Body of pancreas (tissue), 4 donors: ENCODE measurements at regions not wholly inside any gene's neighbourhood (a gene's known extent, or its start where the extent isn't known, plus 50 kb on each side); places are given as distances from the start of the nearest gene placed in this dataset.

ENCODE experiments used
- POLR2A ChIP-seq, 3 donors: fragments of 450-650 bp; IDR thresholded peaks; one replicate each; pipeline ENCODE4 v1.6.1; 2016; ENCODE audit warnings: antibody characterized with exemption in 3 of 3, mild to moderate bottlenecking in 2 of 3
- TF ChIP-seq, protein P1 (sequence below), 7 experiments: fragments of 450-650 bp in 4 of 7; fragments of 200-600 bp in 3 of 7; sonication (generic) in 3 of 7; IDR thresholded peaks; one replicate each; pipeline ENCODE4 v1.5.1; 2016 to 2019; ENCODE audit warnings: antibody characterized with exemption in 7 of 7

DNA sequence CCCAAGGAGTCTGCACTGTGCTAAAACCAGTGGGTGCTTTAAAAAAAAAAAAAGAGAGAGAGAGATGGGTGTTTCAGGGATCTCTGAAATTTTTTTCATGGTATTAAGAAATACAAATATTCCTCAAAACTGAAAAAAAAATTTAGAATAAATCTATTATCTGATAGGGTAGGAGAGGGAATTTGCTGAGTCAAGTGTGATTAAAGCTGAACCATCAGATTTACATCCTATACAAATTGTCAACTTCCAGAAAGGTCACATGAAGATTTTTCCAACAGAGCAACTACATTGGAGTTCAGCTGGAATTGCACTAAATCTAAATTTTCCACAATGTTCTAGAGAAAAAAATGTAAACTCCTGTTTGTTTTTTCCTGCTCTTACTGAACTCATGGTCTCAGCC is 79.3 kb upstream of the DSCAM start:
- TF ChIP-seq, protein P1, sequence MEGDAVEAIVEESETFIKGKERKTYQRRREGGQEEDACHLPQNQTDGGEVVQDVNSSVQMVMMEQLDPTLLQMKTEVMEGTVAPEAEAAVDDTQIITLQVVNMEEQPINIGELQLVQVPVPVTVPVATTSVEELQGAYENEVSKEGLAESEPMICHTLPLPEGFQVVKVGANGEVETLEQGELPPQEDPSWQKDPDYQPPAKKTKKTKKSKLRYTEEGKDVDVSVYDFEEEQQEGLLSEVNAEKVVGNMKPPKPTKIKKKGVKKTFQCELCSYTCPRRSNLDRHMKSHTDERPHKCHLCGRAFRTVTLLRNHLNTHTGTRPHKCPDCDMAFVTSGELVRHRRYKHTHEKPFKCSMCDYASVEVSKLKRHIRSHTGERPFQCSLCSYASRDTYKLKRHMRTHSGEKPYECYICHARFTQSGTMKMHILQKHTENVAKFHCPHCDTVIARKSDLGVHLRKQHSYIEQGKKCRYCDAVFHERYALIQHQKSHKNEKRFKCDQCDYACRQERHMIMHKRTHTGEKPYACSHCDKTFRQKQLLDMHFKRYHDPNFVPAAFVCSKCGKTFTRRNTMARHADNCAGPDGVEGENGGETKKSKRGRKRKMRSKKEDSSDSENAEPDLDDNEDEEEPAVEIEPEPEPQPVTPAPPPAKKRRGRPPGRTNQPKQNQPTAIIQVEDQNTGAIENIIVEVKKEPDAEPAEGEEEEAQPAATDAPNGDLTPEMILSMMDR (IDR thresholded peaks at IDR 0.05): no peak
- TF ChIP-seq POLR2A (IDR thresholded peaks at IDR 0.05): no peak
